IgD-negative memory B cell (primary cell): ENCODE measurements at regions not wholly inside any gene's neighbourhood (a gene's known extent, or its start where the extent isn't known, plus 50 kb on each side); places are given as distances from the start of the nearest gene placed in this dataset.
"Not testable (repeated sequence)": the region's sequence is repeated elsewhere in the genome, so short reads cannot be mapped to it uniquely, and the experiment has no call there.

ENCODE experiments used
- H3K27ac Mint-ChIP-seq, 3 donors: one replicate each; pipeline ENCODE4 v1.8.0; 2020 to 2022; ENCODE audit warnings: mild to moderate bottlenecking in 3 of 3, mixed read lengths in 3 of 3, moderate library complexity in 1 of 3
- H3K27me3 Mint-ChIP-seq: one replicate; pipeline ENCODE4 v1.8.0; 2021; ENCODE audit warnings: mixed read lengths
- H3K36me3 Mint-ChIP-seq: one replicate; pipeline ENCODE4 v1.8.0; 2020; ENCODE audit warnings: mild to moderate bottlenecking, mixed read lengths
- H3K4me1 Mint-ChIP-seq, 3 donors: one replicate each; pipeline ENCODE4 v1.8.0; 2020 to 2022; ENCODE audit warnings: mixed read lengths in 3 of 3, mild to moderate bottlenecking in 1 of 3
- H3K4me3 Mint-ChIP-seq, 4 donors: one replicate each; pipeline ENCODE4 v1.8.0; 2020 to 2022; ENCODE audit warnings: mild to moderate bottlenecking in 4 of 4, mixed read lengths in 4 of 4, moderate library complexity in 3 of 4
- H3K9me3 Mint-ChIP-seq, 3 donors: one replicate each; pipeline ENCODE4 v1.8.0; 2020 to 2021; ENCODE audit warnings: mixed read lengths in 3 of 3, mild to moderate bottlenecking in 1 of 3

DNA sequence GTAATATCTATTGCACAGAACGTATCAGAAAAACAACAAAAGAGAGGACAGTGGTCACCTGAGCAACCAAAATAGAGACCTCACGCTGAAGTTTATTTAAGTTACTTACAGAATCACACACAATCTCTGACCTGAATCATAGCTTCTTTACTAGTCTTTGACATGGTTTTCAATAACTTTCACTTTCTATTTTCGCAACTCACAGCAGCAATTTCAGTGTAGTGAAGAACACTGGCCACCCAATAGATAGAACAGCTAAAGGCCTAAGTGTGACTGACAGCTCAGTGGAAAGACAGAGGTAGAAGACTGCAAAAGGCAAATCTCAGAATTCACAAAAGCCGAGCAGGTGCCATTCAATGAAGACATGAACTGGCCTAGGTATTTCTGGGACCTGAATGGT, 435.6 kb upstream of the CHRM3 start:
- H3K4me1 Mint-ChIP-seq: no peaks in the 10 kb centered on the region
- H3K9me3 Mint-ChIP-seq: peaks cover 0 to 8% (median 0%) of the 10 kb centered on the region in 3 donors
- H3K4me3 Mint-ChIP-seq: no peak overlapping the region
- no peak overlapping the region for H3K27ac Mint-ChIP-seq
- no peaks in the 10 kb centered on the region for H3K36me3 Mint-ChIP-seq
- no peaks in the 10 kb centered on the region for H3K27me3 Mint-ChIP-seq

DNA sequence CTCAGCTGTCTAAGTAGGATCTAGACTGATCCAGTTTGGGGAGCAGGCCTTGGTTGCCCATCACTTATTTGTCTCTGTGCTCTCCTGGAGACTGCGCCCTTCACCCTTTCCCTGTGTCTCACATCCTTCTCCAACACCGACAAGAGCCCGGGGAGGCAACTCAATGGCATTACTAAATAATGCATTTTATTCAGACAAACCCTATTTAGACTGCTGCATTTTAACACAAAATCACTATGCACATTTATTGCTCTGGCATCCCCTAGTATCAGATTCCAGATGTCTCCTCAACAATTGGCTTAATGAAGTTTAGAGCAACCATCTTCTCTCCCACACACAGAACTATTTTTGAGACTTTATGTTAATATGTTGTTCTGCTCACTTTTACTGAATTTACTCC, 436.4 kb upstream of the CHRM3 start:
- Mint-ChIP-seq H3K27me3 (no peaks in the 10 kb centered on the region), H3K4me3 (no peak overlapping the region), H3K9me3 (peaks cover 0 to 10% (median 0%) of the 10 kb centered on the region in 3 donors), H3K36me3 (no peaks in the 10 kb centered on the region), H3K4me1 (no peaks in the 10 kb centered on the region), H3K27ac (no peak overlapping the region)

DNA sequence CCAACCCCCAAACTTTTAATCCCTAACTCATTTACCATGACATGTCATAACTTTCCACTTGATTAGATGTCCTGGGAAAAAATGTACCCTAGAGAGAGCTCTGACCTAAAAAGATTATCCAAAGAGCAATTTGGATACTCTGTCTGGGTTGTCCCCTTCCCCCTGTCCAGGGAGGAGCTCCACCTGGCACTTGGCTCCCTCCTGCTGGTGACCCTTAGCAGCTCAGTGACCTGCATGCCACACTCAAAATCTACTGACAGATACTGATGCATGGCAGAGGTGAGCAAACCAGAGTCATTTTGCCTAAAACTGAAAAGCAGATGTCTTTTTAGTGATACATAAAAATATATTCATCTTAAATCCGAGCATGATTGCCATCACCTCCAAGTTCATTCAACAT, 442.3 kb upstream of the CHRM3 start:
- Mint-ChIP-seq H3K27ac (no peak overlapping the region), H3K9me3 (peaks cover 6 to 14% (median 9%) of the 10 kb centered on the region in 3 donors), H3K4me1 (no peaks in the 10 kb centered on the region), H3K27me3 (no peaks in the 10 kb centered on the region), H3K4me3 (no peak overlapping the region), H3K36me3 (no peaks in the 10 kb centered on the region)

DNA sequence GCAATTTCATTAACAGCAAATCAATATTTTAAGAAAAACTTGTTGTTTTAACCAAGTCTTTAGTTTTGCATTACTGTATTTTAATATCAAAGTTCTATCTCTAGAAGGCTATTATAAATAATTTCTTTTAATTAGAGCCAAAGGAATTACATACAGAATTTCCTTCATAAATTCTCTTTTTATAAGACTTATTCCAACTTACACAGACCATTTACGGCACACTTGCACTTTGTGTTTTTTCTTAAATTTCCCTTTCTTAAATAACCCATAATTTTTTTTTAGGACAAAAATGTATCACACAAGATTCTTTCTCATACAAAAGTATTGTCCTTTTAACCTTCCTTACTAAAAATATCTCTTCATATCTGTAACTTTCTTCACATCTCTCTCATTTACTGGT, 458.5 kb upstream of the CHRM3 start:
- H3K27ac Mint-ChIP-seq: no peak overlapping the region
- no peaks in the 10 kb centered on the region for H3K4me1 Mint-ChIP-seq
- no peak overlapping the region for H3K4me3 Mint-ChIP-seq
- peaks cover 1% of the 10 kb centered on the region for H3K36me3 Mint-ChIP-seq
- H3K9me3 Mint-ChIP-seq: peaks cover 0 to 11% (median 4%) of the 10 kb centered on the region in 3 donors
- H3K27me3 Mint-ChIP-seq: no peaks in the 10 kb centered on the region

DNA sequence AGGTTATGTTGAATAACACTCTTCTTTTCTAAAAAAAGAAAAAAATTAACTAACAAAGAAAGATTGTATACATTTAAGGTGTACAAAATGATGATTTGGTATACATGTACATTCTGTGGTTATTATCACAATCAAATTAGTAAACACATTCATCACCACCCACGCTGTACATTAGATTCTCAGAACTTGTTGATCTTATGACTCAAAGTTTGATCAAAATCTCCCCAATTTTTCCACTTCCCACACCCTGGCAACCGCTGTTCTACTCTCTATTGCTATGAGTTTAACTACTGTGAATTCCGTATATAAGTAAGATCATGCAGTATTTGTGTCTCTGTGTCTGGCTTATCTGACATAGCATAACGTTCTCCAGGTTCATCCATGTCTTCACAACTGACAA, 469.5 kb upstream of the CHRM3 start:
- H3K27me3 Mint-ChIP-seq: no peaks in the 10 kb centered on the region
- no peaks in the 10 kb centered on the region for H3K36me3 Mint-ChIP-seq
- no peaks in the 10 kb centered on the region for H3K4me1 Mint-ChIP-seq
- H3K9me3 Mint-ChIP-seq: peaks cover 0 to 2% (median 0%) of the 10 kb centered on the region in 3 donors
- no peak overlapping the region for H3K27ac Mint-ChIP-seq
- no peak overlapping the region for H3K4me3 Mint-ChIP-seq

DNA sequence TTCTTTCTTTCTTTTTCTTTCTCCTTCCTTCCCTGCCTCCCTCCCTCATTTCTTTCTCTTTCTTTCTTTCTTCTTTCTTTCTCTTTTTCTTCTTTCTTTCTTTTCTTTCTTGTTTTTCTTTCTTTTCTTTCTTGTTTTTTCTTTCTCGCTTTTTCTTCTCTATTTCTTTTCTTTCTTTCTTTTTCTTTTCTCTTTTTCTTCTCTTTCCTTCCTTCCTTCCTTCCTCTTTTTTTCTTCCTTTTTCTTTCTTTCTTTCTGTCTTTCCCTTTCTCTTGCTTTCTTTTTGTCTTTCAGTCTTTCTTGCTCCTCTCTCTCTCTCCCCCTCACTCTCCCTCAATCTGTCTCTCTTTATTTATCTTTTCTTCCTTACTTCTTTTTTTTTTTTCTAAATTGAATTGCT, 472.0 kb upstream of the CHRM3 start:
- Mint-ChIP-seq H3K27ac (no peak overlapping the region), H3K36me3 (no peaks in the 10 kb centered on the region), H3K27me3 (no peaks in the 10 kb centered on the region), H3K4me3 (no peak overlapping the region), H3K4me1 (no peaks in the 10 kb centered on the region), H3K9me3 (peaks cover 0 to 7% (median 3%) of the 10 kb centered on the region in 3 donors)

DNA sequence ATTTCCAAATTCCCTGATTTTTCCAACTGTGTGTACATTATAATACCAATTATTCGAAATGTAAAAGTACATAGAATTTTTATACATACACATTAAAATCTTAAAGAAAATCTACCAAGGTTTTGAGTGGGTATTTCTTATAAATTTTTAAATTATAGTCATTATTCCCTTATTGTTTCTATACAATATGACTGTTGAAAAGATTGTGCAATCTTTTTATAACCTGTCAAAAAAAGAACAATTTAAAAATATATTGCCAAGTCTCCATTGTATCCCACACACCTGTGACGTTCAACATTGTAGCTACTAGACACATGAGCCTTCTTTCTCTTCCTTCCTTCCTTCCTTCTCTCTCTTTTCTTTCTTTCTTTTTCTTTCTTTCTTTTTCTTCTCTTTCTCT, 473.2 kb upstream of the CHRM3 start:
- Mint-ChIP-seq H3K9me3 (peaks cover 0 to 8% (median 3%) of the 10 kb centered on the region in 3 donors), H3K36me3 (no peaks in the 10 kb centered on the region), H3K4me3 (no peak overlapping the region), H3K27me3 (no peaks in the 10 kb centered on the region), H3K4me1 (no peaks in the 10 kb centered on the region), H3K27ac (no peak overlapping the region)

DNA sequence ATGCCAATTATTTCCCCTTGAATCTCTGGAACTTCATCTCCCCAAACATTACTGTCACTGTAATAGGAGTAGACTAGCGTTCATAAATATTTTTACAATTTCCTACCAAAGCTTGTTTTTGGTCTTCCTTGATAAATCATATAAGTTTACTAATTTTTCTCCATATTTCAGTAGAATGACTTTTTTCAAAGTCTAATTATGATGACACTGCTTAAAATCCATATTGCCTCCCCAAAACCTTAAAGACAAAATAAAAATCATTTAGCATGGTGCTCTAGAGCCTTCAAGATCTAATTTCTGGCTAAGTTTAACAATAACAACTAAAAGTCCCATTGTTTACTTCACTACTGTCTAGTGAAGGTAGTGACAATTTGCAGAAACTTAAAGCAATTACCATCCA, 474.2 kb upstream of the CHRM3 start:
- Mint-ChIP-seq H3K9me3 (peaks cover 3 to 8% (median 6%) of the 10 kb centered on the region in 3 donors), H3K4me1 (no peaks in the 10 kb centered on the region), H3K36me3 (no peaks in the 10 kb centered on the region), H3K27ac (no peak overlapping the region), H3K27me3 (no peaks in the 10 kb centered on the region), H3K4me3 (no peak overlapping the region)

DNA sequence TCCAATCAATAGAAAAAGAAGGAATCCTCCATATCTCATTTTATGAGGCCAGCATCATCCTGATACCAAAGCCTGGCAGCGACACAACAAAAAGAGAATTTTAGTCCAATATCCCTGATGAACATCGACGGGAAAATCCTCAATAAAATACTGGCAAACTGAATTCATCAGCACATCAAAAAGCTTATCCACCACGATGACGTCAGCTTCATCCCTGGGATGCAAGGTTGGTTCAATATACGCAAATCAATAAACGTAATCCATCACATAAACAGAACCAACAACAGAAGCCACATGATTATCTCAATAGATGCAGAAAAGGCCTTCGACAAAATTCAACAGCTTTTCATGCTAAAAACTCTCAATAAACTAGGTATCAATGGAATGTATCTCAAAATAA, 483.6 kb upstream of the CHRM3 start:
- not testable (repeated sequence) for H3K4me1 Mint-ChIP-seq, H3K27ac Mint-ChIP-seq, H3K27me3 Mint-ChIP-seq, H3K4me3 Mint-ChIP-seq, H3K36me3 Mint-ChIP-seq
- peaks cover 7 to 25% (median 9%) of the 10 kb centered on the region in 3 donors for H3K9me3 Mint-ChIP-seq

DNA sequence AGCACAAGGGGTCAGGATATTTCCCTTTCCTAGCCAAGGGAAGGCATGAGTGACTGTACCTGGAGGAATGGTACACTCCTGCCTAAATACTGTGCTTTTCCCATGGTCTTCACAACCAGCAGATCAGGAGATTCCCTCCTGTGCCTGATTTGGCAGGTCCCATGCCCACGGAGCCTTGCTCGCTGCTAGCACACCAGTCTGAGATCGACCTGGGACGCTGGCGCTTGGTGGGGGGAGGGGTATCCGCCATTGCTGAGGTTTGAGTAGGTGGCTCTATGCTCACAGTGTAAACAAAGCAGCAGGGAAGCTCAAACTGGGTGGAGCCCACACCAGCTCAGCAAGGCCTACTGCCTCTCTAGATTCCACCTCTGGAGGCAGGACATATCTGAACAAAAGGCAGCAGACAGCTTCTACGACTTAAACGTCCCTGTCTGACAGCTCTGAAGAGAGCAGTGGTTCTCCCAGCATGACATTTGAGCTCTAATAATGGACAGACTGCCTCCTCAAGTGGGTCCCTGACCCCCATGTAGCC, 486.0 kb upstream of the CHRM3 start:
- Mint-ChIP-seq H3K27ac (no peak overlapping the region), H3K4me1 (no peaks in the 10 kb centered on the region), H3K27me3 (no peaks in the 10 kb centered on the region), H3K9me3 (peaks cover 7 to 25% (median 8%) of the 10 kb centered on the region in 3 donors), H3K36me3 (no peaks in the 10 kb centered on the region), H3K4me3 (no peak overlapping the region)

DNA sequence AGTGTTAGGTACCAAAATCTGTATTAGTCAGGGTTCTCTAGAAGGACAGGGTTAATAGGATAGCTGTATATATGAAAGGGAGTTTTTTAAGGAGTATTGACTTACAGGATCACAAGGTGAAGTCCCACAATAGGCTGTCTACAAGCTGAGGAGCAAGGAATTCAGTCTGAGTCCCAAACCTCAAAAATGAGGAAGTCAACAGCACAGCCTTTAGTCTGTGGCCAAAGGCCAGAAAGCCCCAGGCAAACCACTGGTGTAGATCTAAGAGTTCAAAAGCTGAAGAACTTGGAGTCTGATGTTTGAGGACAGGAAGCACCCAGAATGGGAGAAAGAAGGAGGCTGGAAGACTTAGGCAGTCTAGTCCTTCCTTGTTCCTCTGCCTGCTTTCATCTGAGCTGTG, 487.5 kb upstream of the CHRM3 start:
- no peak overlapping the region for H3K27ac Mint-ChIP-seq

DNA sequence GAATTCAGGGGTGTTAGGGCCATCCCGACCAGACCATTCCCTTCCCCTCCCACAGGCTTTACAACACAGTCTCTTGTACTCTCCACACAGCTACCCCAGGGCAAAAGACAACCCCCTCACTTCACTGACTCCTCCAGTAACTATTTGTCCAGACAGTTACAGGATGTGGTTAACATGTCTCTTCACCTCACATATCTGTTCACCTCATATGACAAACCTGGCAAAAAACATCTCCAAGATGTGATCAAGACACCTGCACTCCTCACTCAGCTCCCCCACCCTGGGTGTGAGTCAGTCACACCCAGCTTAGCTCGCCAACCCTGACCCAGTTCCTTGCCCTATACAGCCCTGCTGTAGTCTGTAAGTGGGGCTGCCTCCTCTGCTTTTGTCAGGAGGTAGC, 490.5 kb upstream of the CHRM3 start:
- Mint-ChIP-seq H3K36me3 (no peaks in the 10 kb centered on the region), H3K27me3 (no peaks in the 10 kb centered on the region), H3K27ac (no peak overlapping the region), H3K4me3 (no peak overlapping the region), H3K9me3 (peaks cover 2 to 11% (median 6%) of the 10 kb centered on the region in 3 donors), H3K4me1 (no peaks in the 10 kb centered on the region)

More for the DNA sequence above, 487.5 kb upstream of the CHRM3 start:
- Mint-ChIP-seq H3K4me3 (no peak overlapping the region), H3K36me3 (no peaks in the 10 kb centered on the region), H3K9me3 (peaks cover 7 to 21% (median 8%) of the 10 kb centered on the region in 3 donors), H3K4me1 (no peaks in the 10 kb centered on the region), H3K27me3 (no peaks in the 10 kb centered on the region)

DNA sequence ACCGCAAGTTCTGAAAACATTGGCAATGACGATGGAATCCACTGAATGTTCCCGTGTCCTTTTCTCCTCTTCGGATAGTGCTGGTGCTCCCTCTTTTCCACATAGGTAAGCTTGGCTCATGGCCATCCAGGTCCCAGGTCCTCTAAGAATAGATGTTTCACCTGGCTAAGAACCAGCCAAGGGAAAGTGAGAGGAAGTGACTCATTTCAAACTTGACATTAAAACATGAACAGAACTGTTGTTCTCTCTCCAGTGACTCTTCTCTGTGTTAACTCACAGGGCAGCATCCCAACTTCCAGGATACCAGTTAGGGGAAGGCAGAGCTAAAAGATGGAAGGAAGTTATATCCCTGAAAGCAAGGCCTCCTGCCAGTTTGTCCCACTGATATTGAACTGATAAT, 493.8 kb upstream of the CHRM3 start:
- H3K4me1 Mint-ChIP-seq: no peaks in the 10 kb centered on the region
- peaks cover 2 to 4% (median 2%) of the 10 kb centered on the region in 3 donors for H3K9me3 Mint-ChIP-seq
- no peaks in the 10 kb centered on the region for H3K36me3 Mint-ChIP-seq
- no peak overlapping the region for H3K27ac Mint-ChIP-seq
- H3K27me3 Mint-ChIP-seq: no peaks in the 10 kb centered on the region
- no peak overlapping the region for H3K4me3 Mint-ChIP-seq

DNA sequence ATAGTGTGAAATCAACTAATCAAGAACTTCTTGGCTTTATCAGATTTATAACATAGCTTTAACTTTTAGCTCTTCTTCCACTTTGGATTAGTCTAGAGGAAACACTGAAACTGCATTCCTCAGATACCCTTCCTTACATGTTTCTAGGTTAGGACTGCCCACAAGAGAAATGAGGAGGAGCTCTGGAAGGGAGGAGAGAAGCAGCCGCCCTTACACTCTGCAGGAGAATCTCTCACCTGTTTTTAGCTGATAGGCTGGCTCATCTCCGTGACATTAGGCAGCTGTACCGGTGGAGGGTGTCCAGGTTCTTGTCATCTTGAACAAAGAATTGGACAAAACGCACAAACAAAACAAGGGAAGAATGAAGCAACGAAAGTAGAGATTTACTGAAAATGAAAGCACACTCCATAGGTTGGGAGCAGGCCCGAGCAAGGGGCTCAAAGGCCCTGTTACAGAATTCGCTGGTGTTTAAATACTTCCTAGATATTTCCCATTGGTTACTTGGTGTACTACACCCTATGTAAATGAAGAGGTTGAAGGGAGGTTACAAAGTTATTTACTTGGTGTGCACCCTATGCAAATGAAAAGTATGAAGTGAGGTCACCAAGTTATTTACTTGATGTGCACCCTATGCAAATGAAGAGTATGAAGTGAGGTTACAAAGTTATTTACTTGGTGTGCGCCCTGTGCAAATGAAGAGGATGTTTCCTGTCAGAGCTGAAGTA, 524.9 kb upstream of the CHRM3 start:
- Mint-ChIP-seq H3K4me3 (no peak overlapping the region), H3K36me3 (peaks cover 2% of the 10 kb centered on the region), H3K9me3 (peaks cover 1 to 15% (median 5%) of the 10 kb centered on the region in 3 donors), H3K27ac (no peak overlapping the region), H3K4me1 (peaks cover 0 to 3% (median 0%) of the 10 kb centered on the region in 3 donors), H3K27me3 (no peaks in the 10 kb centered on the region)

DNA sequence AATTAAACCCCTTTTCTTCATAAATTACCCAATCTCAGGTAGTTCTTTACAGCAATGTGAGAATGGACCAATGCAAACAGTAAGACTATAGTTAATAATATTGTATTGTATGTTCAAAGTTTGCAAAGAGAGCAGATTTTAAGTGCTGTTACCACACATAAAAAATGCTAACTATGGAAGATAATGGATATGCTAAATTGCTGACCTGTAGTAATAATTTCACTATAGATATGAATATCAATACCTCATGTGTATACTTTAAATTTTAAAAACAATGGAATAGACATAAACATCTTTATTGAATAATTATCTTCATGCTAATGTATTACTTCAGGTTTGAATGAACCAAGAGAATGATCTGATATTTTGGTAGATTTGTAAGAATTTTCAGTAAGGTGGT, 552.4 kb upstream of the CHRM3 start:
- Mint-ChIP-seq H3K9me3 (peaks cover 0 to 17% (median 11%) of the 10 kb centered on the region in 3 donors), H3K36me3 (no peaks in the 10 kb centered on the region), H3K27ac (no peak overlapping the region)

DNA sequence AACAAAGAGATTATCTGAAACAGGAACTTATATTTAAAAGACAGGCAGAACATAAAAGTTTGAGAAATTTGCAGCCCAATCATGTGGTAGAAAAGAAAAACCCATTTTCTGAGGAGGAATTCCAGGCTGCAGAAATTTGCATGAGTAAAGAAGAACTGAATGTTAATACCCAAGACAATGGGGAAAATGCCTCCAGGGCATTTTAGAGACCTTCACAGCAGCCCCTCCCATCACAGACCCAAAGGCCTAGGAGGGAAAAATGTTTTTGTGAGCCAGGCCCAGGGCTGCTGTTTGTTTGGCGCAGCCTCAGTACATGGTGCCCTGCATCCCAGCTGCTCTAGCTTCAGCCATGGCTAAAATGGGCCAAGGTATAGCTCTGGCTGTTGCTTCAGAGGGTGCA, 554.3 kb upstream of the CHRM3 start:
- H3K27me3 Mint-ChIP-seq: no peaks in the 10 kb centered on the region

More for the DNA sequence above, 552.4 kb upstream of the CHRM3 start:
- Mint-ChIP-seq H3K27me3 (no peaks in the 10 kb centered on the region), H3K4me1 (no peaks in the 10 kb centered on the region), H3K4me3 (no peak overlapping the region)

More for the DNA sequence above, 554.3 kb upstream of the CHRM3 start:
- Mint-ChIP-seq H3K4me1 (no peaks in the 10 kb centered on the region), H3K4me3 (no peak overlapping the region), H3K27ac (no peak overlapping the region), H3K9me3 (peaks cover 0 to 15% (median 10%) of the 10 kb centered on the region in 3 donors), H3K36me3 (no peaks in the 10 kb centered on the region)
